Right lobe of liver (tissue), 6 donors: ENCODE measurements at regions not wholly inside any gene's neighbourhood (a gene's known extent, or its start where the extent isn't known, plus 50 kb on each side); places are given as distances from the start of the nearest gene placed in this dataset.
A peak's percentile ranks its signal among the peaks of the same experiment; 100 is the strongest.

Experiments
- ATAC-seq, 4 donors: fragments of 200-7000 bp; cut with Tn5 transposase; one replicate each; pipeline ENCODE4 v1.9.1; 2020; ENCODE audit warnings: mild to moderate bottlenecking in 4 of 4, moderate library complexity in 4 of 4
- DNase-seq, 3 donors: peaks; one replicate each; pipeline ENCODE4 v3.0.0-alpha.2; 2020
- H3K27ac ChIP-seq, 3 donors: fragments of 200-600 bp; one replicate each; pipeline ENCODE4 v1.8.0; 2022
- H3K27me3 ChIP-seq, 2 donors: fragments of 200-600 bp; one replicate each; pipeline ENCODE4 v1.8.0; 2022
- H3K36me3 ChIP-seq, 4 donors: fragments of 200-600 bp; sonication (generic) in 1 of 4; one replicate each; pipeline versions ENCODE4 v1.5.1 to v1.8.0; 2017 to 2022; ENCODE audit warnings: control low read depth in 1 of 4
- H3K4me1 ChIP-seq, 4 donors: fragments of 200-600 bp; sonication (generic) in 1 of 4; one replicate each; pipeline versions ENCODE4 v1.5.1 to v1.8.0; 2017 to 2022; ENCODE audit warnings: control low read depth in 1 of 4
- H3K4me3 ChIP-seq, 3 donors: fragments of 200-600 bp; one replicate each; pipeline ENCODE4 v1.8.0; 2022
- H3K9me3 ChIP-seq, 4 donors: fragments of 200-600 bp; sonication (generic) in 1 of 4; one replicate each; pipeline versions ENCODE4 v1.5.1 to v1.8.0; 2017 to 2022; ENCODE audit warnings: control low read depth in 1 of 4
- POLR2A ChIP-seq: fragments of 450-650 bp; IDR thresholded peaks from one replicate; pipeline ENCODE4 v1.6.1; 2017; ENCODE audit warnings: antibody characterized with exemption, mild to moderate bottlenecking
- WGBS: methylation state at CpG from one replicate; pipeline ENCODE4 v1.1.6; 2018; ENCODE audit warnings: low coverage, low lambda C conversion rate; ENCODE audit not compliant: insufficient coverage; ENCODE audit errors: missing lambda C conversion rate; 5-methylcytosine and 5-hydroxymethylcytosine counted together
- intact Hi-C, 2 donors: fragments of 100-400 bp; cut with DNase I; formaldehyde crosslinking; loops; one replicate each; pipeline versions ENCODE4 v1.11.2 to v1.14.1; 2022
- TF ChIP-seq, protein P1 (sequence below), 4 donors: fragments of 200-600 bp in 3 of 4; fragments of 450-650 bp in 1 of 4; IDR thresholded peaks; one replicate each; pipeline versions ENCODE4 v1.5.1 to v1.8.0; 2016 to 2022; ENCODE audit warnings: antibody characterized with exemption in 4 of 4, mild to moderate bottlenecking in 2 of 4
- donor health status: DM: no; HTN: yes; CAD: no.
- donor health status: DM: no; HTN: no; CAD: no.
- donor health status: DM: no; HTN: no; CAD: no.
- donor health status: DM: no; HTN: yes; CAD: no.
- donor health status: DM: no; HTN: yes; CAD: no.

DNA sequence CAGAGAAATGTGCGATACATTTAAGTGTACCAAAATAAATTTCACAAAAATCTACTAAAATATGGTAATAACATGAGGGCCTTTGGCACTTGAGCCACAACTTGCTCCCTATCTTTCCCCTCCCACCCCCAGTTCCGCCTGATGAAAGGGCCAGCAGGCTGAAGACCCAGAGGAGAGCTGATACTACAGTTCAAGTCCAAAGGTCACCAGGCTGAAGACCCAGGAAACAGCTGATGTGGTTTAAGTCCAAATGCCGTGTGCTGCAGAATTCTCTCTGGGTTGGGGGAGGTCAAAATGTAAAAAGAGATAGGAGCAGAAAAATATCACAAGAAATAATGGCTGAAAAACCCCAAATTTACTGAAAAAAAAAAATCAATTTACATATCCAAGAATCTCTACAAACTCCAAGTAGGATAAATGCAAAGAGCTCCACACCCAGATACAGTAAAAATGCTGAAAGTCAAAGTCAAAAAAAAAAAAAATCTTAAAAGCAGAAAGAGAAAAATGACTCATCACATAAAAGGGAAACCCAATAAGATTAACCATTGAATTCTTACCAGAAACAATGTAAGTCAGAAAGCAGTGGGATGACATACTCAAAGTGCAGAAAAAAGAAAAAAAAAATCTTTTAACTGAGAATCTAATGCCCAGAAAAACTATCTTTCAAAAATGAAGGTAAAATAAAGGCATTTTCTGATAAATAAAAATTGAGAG lies 452.1 kb upstream of the ASIC2 start:
- intact Hi-C loops: no loop called here
- H3K27me3 ChIP-seq: no peaks in the 10 kb centered on the region
- H3K27ac ChIP-seq: no peak overlapping the region
- WGBS: 24% methylated on average over 3 of the region's 3 CpGs
- H3K9me3 ChIP-seq: no peaks in the 10 kb centered on the region
- no peaks in the 10 kb centered on the region for H3K36me3 ChIP-seq
- peak in 2 of 4 donors; percentile 40 to 73 for ATAC-seq
- TF ChIP-seq, protein P1, sequence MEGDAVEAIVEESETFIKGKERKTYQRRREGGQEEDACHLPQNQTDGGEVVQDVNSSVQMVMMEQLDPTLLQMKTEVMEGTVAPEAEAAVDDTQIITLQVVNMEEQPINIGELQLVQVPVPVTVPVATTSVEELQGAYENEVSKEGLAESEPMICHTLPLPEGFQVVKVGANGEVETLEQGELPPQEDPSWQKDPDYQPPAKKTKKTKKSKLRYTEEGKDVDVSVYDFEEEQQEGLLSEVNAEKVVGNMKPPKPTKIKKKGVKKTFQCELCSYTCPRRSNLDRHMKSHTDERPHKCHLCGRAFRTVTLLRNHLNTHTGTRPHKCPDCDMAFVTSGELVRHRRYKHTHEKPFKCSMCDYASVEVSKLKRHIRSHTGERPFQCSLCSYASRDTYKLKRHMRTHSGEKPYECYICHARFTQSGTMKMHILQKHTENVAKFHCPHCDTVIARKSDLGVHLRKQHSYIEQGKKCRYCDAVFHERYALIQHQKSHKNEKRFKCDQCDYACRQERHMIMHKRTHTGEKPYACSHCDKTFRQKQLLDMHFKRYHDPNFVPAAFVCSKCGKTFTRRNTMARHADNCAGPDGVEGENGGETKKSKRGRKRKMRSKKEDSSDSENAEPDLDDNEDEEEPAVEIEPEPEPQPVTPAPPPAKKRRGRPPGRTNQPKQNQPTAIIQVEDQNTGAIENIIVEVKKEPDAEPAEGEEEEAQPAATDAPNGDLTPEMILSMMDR (IDR thresholded peaks at IDR 0.05): no peak
- no peak for TF ChIP-seq POLR2A
- H3K4me3 ChIP-seq: no peak overlapping the region
- peaks cover 0 to 7% (median 0%) of the 10 kb centered on the region in 4 donors for H3K4me1 ChIP-seq
- no peak for DNase-seq

DNA sequence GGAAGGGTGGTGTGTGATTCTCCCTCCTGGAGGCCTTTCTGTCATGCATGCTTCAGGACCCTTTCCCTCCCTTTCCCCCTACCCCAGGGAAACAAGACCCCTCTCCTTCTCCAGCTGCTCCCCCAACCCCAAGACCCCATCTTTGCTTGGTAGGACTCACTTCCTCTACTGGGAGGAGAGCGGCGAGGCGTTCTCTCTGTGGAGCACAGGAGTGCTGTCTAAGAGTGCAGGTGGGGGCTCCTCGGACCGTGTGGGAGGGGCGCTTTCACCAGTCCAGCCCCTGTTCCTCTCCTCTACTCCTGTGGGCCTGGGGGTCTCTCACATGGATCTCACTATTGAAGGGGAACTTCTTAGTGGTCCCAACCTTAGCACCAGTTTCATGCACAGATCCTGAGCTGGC lies 456.1 kb upstream of the ASIC2 start:
- Histone ChIP-seq H3K4me3 (no peak overlapping the region), H3K27me3 (no peaks in the 10 kb centered on the region), H3K36me3 (no peaks in the 10 kb centered on the region), H3K9me3 (no peaks in the 10 kb centered on the region), H3K27ac (no peak overlapping the region), H3K4me1 (peaks cover 0 to 7% (median 0%) of the 10 kb centered on the region in 4 donors)
- intact Hi-C loops: no loop called here
- no peak for DNase-seq
- no peak for ATAC-seq
- whole genome bisulfite sequencing: no CpG with 5 or more reads among the region's 6 CpGs
- TF ChIP-seq, protein P1 (IDR thresholded peaks at IDR 0.05): no peak
- no peak for TF ChIP-seq POLR2A

DNA sequence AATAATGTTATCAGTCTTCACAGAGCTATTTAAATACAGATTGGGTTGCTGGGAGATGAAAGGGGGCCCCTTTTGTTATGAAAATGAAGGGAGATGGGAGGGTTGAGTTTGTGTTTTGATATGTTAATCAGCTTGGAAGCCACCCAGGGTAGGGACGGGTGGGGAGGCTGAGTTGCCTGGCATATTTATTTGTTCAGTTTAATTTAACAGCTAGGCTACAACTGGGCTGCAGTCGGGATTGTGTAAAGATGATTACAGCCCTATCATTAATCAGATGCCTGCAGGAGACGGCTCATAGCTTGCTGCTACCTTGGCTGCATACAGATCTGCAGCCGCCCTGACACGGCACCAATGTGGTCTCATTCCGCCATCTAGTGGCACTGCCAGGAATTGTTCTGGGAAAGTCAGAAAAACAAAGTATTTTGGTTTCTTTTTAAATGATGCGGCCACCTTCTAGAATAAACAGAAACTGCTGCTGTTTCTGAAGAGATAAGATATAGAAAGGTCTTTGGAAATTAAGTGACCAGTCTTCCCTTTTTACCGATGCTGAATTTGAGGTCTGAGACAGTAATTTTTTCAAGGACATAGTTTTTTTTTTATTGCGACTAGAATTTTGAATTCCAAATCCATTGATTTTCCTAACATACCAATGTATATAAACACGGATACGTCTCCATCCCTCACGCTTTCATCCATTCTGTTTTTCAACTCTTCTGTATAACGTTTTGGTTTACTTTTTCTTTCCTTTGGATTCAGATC lies 458.0 kb upstream of the ASIC2 start:
- no peaks in the 10 kb centered on the region for H3K4me1 ChIP-seq
- peak; percentile 63 to 65 (median 64) for DNase-seq
- intact Hi-C loops: no loop called here
- no peaks in the 10 kb centered on the region for H3K27me3 ChIP-seq
- WGBS: 1% methylated on average over 12 of the region's 13 CpGs
- peak; percentile 79 to 96 (median 91) for ATAC-seq
- H3K9me3 ChIP-seq: no peaks in the 10 kb centered on the region
- TF ChIP-seq, protein P1 (IDR thresholded peaks at IDR 0.05): peak; percentile 76 to 97 (median 95)
- no peak for TF ChIP-seq POLR2A
- no peak overlapping the region for H3K4me3 ChIP-seq
- no peaks in the 10 kb centered on the region for H3K36me3 ChIP-seq
- no peak overlapping the region for H3K27ac ChIP-seq

DNA sequence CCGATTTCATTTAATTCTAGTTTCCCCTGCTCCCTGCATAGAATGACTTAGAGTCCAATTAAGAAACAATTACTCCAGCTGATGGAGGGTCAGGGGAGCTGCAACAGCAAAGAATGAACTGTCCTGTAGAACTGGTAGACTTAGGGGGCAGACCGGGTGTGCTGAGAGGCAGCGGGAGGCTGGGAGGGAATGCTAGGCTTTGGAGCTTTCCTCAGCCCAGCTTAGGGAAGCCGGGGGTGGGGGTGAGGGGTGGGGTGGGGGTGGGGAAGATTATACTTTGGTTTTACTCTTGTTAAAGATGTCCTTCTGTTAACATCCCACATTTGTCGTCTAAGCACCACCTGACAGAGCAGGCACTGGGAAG lies 458.6 kb upstream of the ASIC2 start:
- WGBS: 13% methylated on average over 5 of the region's 5 CpGs
- no peaks in the 10 kb centered on the region for H3K36me3 ChIP-seq
- ATAC-seq: no peak
- no peaks in the 10 kb centered on the region for H3K9me3 ChIP-seq
- TF ChIP-seq, protein P1 (IDR thresholded peaks at IDR 0.05): no peak
- TF ChIP-seq POLR2A: no peak
- H3K4me1 ChIP-seq: no peaks in the 10 kb centered on the region
- H3K27me3 ChIP-seq: no peaks in the 10 kb centered on the region
- no peak for DNase-seq
- H3K27ac ChIP-seq: no peak overlapping the region
- no peak overlapping the region for H3K4me3 ChIP-seq
- intact Hi-C loops: no loop called here
